RWPE2 (cell line): ENCODE measurements at regions not wholly inside any gene's neighbourhood (a gene's known extent, or its start where the extent isn't known, plus 50 kb on each side); places are given as distances from the start of the nearest gene placed in this dataset.

Experiments used
- ATAC-seq: fragments of 200-7000 bp; cut with Tn5 transposase; 3 replicates; pipeline ENCODE4 v1.9.1; 2021; ENCODE audit warnings: low read depth
- DNase-seq: peaks from one replicate; pipeline ENCODE4 v3.0.0-alpha.2; 2020; ENCODE audit warnings: low spot score
- H3K27ac ChIP-seq: fragments of 450-650 bp; 2 replicates; pipeline ENCODE4 v1.5.1; 2017; ENCODE audit warnings: mild to moderate bottlenecking; ENCODE audit not compliant: poor library complexity, severe bottlenecking
- H3K27me3 ChIP-seq: fragments of 250-450 bp; sonication (Bioruptor Pico); 2 replicates; pipeline ENCODE4 v1.5.1; 2021; ENCODE audit warnings: mild to moderate bottlenecking, moderate library complexity; ENCODE audit not compliant: insufficient read depth, poor library complexity, severe bottlenecking
- H3K36me3 ChIP-seq: fragments of 250-450 bp; sonication (Bioruptor Pico); 2 replicates; pipeline ENCODE4 v1.5.1; 2020; ENCODE audit warnings: low read depth, mild to moderate bottlenecking, moderate library complexity
- H3K4me1 ChIP-seq: fragments of 250-450 bp; sonication (Bioruptor Pico); 2 replicates; pipeline ENCODE4 v1.5.1; 2021; ENCODE audit warnings: mild to moderate bottlenecking, moderate library complexity; ENCODE audit not compliant: insufficient read depth, poor library complexity, severe bottlenecking
- H3K4me3 ChIP-seq: fragments of 250-450 bp; sonication (Bioruptor Pico); 2 replicates; pipeline ENCODE4 v1.5.1; 2021; ENCODE audit warnings: mild to moderate bottlenecking, moderate library complexity; ENCODE audit not compliant: severe bottlenecking
- H3K9me3 ChIP-seq: fragments of 250-450 bp; sonication (Bioruptor Pico); 2 replicates; pipeline ENCODE4 v1.5.1; 2021; ENCODE audit warnings: mild to moderate bottlenecking, moderate library complexity; ENCODE audit not compliant: severe bottlenecking
- CTCF ChIP-seq: fragments of 450-650 bp; IDR thresholded peaks from one replicate; pipeline ENCODE4 v1.5.1; 2017; ENCODE audit warnings: mild to moderate bottlenecking, moderate library complexity; ENCODE audit not compliant: poor library complexity, severe bottlenecking

DNA sequence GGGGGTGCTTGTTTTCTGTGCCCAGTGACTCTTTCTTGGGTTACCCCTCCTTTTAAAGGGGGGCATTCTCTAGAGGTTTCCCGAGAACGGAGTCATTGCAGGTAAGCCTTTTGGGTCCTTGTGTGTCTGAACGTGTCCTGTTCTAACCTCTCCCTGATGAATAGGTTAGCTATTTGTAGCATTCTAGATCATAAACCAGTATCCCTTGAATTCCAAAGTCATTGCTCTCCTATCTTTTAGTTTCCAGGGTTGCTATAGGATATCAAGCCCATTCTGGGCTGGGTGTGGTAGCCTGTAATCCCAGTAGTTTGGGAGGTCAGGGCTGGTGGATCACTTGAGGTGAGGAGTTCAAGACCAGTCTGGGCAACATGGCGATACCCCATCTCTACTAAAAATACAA, 65.9 kb upstream of the YWHAQ start:
- DNase-seq, result no peak
- peaks cover 12% of the 10 kb centered on the region for H3K4me1 ChIP-seq
- H3K27me3 ChIP-seq, result no peaks in the 10 kb centered on the region
- H3K9me3 ChIP-seq, result no peaks in the 10 kb centered on the region
- H3K27ac ChIP-seq, result no peak overlapping the region
- no peaks in the 10 kb centered on the region for H3K36me3 ChIP-seq
- no peak overlapping the region for H3K4me3 ChIP-seq
- peak; percentile 44; the same call in 2 of the 3 replicates for ATAC-seq
- no peak for TF ChIP-seq CTCF

GRCh38 chr2:9697909-9698308, 67.1 kb upstream of the YWHAQ start:
- Histone ChIP-seq H3K4me3 (no peak overlapping the region), H3K27ac (no peak overlapping the region), H3K27me3 (no peaks in the 10 kb centered on the region), H3K36me3 (no peaks in the 10 kb centered on the region), H3K4me1 (peaks cover 9% of the 10 kb centered on the region), H3K9me3 (no peaks in the 10 kb centered on the region)
- no peak for ATAC-seq
- DNase-seq, result no peak
- TF ChIP-seq CTCF, result no peak

- no peaks in the 10 kb centered on the region for H3K9me3 ChIP-seq
- H3K36me3 ChIP-seq, result no peaks in the 10 kb centered on the region
- no peak overlapping the region for H3K4me3 ChIP-seq
- TF ChIP-seq CTCF, result no peak
- H3K4me1 ChIP-seq, result peaks cover 19% of the 10 kb centered on the region
- ATAC-seq, result peak; percentile 35; the same call in 1 of the 3 replicates
- H3K27me3 ChIP-seq, result no peaks in the 10 kb centered on the region
- no peak for DNase-seq
- H3K27ac ChIP-seq, result no peak overlapping the region
These were observed 68.6 kb upstream of the YWHAQ start for GRCh38 chr2:9699139-9700108.

- TF ChIP-seq CTCF, result no peak
These were observed 69.3 kb upstream of the YWHAQ start for GRCh38 chr2:9700109-9700495.

DNA sequence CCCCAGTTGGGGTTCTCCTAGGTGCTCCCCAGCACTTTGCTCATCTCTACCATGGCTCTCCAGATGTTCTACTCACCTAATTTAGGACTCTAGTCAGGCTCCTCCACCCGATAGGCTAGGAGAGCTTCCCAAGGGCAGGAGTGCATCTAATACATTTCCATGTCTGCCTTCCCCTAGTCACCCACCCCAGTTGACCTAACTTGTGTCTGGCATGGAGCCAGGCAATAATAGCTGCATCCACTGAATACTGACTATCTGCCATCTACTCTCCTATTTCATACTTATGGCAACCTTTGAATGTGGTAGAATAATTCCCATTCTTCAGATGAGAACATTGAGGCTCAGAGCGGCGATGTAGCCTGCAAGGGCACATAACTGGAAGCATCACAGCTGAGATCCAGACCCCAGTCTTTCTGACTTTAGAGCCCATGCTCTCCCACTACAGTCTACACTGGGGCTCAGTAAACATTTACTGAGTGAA, 71.8 kb upstream of the YWHAQ start:
- Histone ChIP-seq H3K4me1 (peaks cover 19% of the 10 kb centered on the region), H3K27ac (peak overlapping the region; percentile 69), H3K9me3 (no peaks in the 10 kb centered on the region), H3K27me3 (no peaks in the 10 kb centered on the region), H3K36me3 (no peaks in the 10 kb centered on the region), H3K4me3 (no peak overlapping the region)
- TF ChIP-seq CTCF, result no peak
- DNase-seq (no peak), ATAC-seq (no peak)

More at GRCh38 chr2:9700109-9700495, 69.3 kb upstream of the YWHAQ start:
- no peak overlapping the region for H3K27ac ChIP-seq
- ATAC-seq, result no peak
- no peak for DNase-seq
- peaks cover 19% of the 10 kb centered on the region for H3K4me1 ChIP-seq
- no peaks in the 10 kb centered on the region for H3K36me3 ChIP-seq
- no peak overlapping the region for H3K4me3 ChIP-seq
- no peaks in the 10 kb centered on the region for H3K27me3 ChIP-seq
- H3K9me3 ChIP-seq, result no peaks in the 10 kb centered on the region
